ENCODE measurements at regions not wholly inside any gene's neighbourhood (a gene's known extent, or its start where the extent isn't known, plus 50 kb on each side); places are given as distances from the start of the nearest gene placed in this dataset.

GRCh38 chr7:17421941-17422340, 123.5 kb downstream of the AHR start:
- Histone ChIP-seq H3K27ac (ENCODE audit: low read length) (no peak overlapping the region), H3K4me1 (ENCODE audit: low read length) (no peaks in the 10 kb centered on the region), H3K4me3 (ENCODE audit: low read length) (no peak overlapping the region), H3K27me3 (ENCODE audit: low read depth, low read length) (no peaks in the 10 kb centered on the region), H3K4me2 (ENCODE audit: low read length) (no peak overlapping the region), H3K9ac (ENCODE audit: low read length) (no peak overlapping the region), H3K79me2 (ENCODE audit: low read length) (no peaks in the 10 kb centered on the region), H2AFZ (ENCODE audit: low read depth, low read length) (no peak overlapping the region), H3K9me3 (ENCODE audit: insufficient read depth, low read length) (no peaks in the 10 kb centered on the region), H4K20me1 (ENCODE audit: insufficient read depth, low read length) (no peaks in the 10 kb centered on the region), H3K36me3 (replicated peaks; ENCODE audit: low read depth, low read length) (no peaks in the 10 kb centered on the region)
- TF ChIP-seq CTCF (IDR thresholded peaks at IDR 0.05; ENCODE audit: low read depth, low read length) (no peak), EZH2phosphoT487 (IDR thresholded peaks at IDR 0.05; ENCODE audit: low read depth) (no peak)

- Histone ChIP-seq H2AFZ (ENCODE audit: low read depth, low read length) (no peak overlapping the region), H3K9me3 (ENCODE audit: insufficient read depth, low read length) (no peaks in the 10 kb centered on the region), H3K4me1 (ENCODE audit: low read length) (no peaks in the 10 kb centered on the region), H4K20me1 (ENCODE audit: insufficient read depth, low read length) (no peaks in the 10 kb centered on the region), H3K36me3 (replicated peaks; ENCODE audit: low read depth, low read length) (no peaks in the 10 kb centered on the region), H3K79me2 (ENCODE audit: low read length) (no peaks in the 10 kb centered on the region), H3K4me2 (ENCODE audit: low read length) (no peak overlapping the region), H3K4me3 (ENCODE audit: low read length) (no peak overlapping the region), H3K27me3 (ENCODE audit: low read depth, low read length) (no peaks in the 10 kb centered on the region), H3K9ac (ENCODE audit: low read length) (no peak overlapping the region), H3K27ac (ENCODE audit: low read length) (no peak overlapping the region)
- no peak for TF ChIP-seq CTCF (IDR thresholded peaks at IDR 0.05; ENCODE audit: low read depth, low read length)
Measured at GRCh38 chr7:17422966-17423365, 124.5 kb downstream of the AHR start.

- Histone ChIP-seq H3K79me2 (ENCODE audit: low read length) (no peaks in the 10 kb centered on the region), H3K4me2 (ENCODE audit: low read length) (no peak overlapping the region), H3K4me3 (ENCODE audit: low read length) (no peak overlapping the region), H4K20me1 (ENCODE audit: insufficient read depth, low read length) (no peaks in the 10 kb centered on the region), H3K4me1 (ENCODE audit: low read length) (no peaks in the 10 kb centered on the region), H3K9ac (ENCODE audit: low read length) (no peak overlapping the region), H3K27me3 (ENCODE audit: low read depth, low read length) (no peaks in the 10 kb centered on the region), H3K9me3 (ENCODE audit: insufficient read depth, low read length) (no peaks in the 10 kb centered on the region), H3K36me3 (replicated peaks; ENCODE audit: low read depth, low read length) (no peaks in the 10 kb centered on the region), H3K27ac (ENCODE audit: low read length) (no peak overlapping the region), H2AFZ (ENCODE audit: low read depth, low read length) (no peak overlapping the region)
- no peak for TF ChIP-seq CTCF (IDR thresholded peaks at IDR 0.05; ENCODE audit: low read depth, low read length)
- no peak for TF ChIP-seq EZH2phosphoT487 (IDR thresholded peaks at IDR 0.05; ENCODE audit: low read depth)
Measured at GRCh38 chr7:17427924-17428323, 129.5 kb downstream of the AHR start.

GRCh38 chr7:17429579-17429978, 131.1 kb downstream of the AHR start:
- TF ChIP-seq EZH2phosphoT487 (IDR thresholded peaks at IDR 0.05; ENCODE audit: low read depth), result no peak
- TF ChIP-seq CTCF (IDR thresholded peaks at IDR 0.05; ENCODE audit: low read depth, low read length), result no peak
- Histone ChIP-seq H4K20me1 (ENCODE audit: insufficient read depth, low read length) (no peaks in the 10 kb centered on the region), H3K27me3 (ENCODE audit: low read depth, low read length) (no peaks in the 10 kb centered on the region), H3K4me1 (ENCODE audit: low read length) (no peaks in the 10 kb centered on the region), H3K4me3 (ENCODE audit: low read length) (no peak overlapping the region), H3K4me2 (ENCODE audit: low read length) (no peak overlapping the region), H3K9ac (ENCODE audit: low read length) (no peak overlapping the region), H3K9me3 (ENCODE audit: insufficient read depth, low read length) (no peaks in the 10 kb centered on the region), H3K36me3 (replicated peaks; ENCODE audit: low read depth, low read length) (peaks cover 5% of the 10 kb centered on the region), H3K79me2 (ENCODE audit: low read length) (no peaks in the 10 kb centered on the region), H3K27ac (ENCODE audit: low read length) (no peak overlapping the region), H2AFZ (ENCODE audit: low read depth, low read length) (no peak overlapping the region)
